A673 (cell line): ENCODE measurements at regions not wholly inside any gene's neighbourhood (a gene's known extent, or its start where the extent isn't known, plus 50 kb on each side); places are given as distances from the start of the nearest gene placed in this dataset.

Experiments
- EZH2 ChIP-seq: fragments of 200-600 bp; sonication (generic); IDR thresholded peaks from 2 replicates; pipeline ENCODE4 v1.6.1; 2017; ENCODE audit warnings: borderline replicate concordance, low read depth, mild to moderate bottlenecking, mixed read lengths, antibody characterized with exemption, low read length; ENCODE audit not compliant: poor library complexity, severe bottlenecking
- TF ChIP-seq, protein P1 (sequence below): fragments of 300-800, 200-600 bp; sonication (generic); conservative IDR thresholded peaks from 2 replicates; pipeline ENCODE4 v1.5.1; 2017; ENCODE audit warnings: low read depth, mild to moderate bottlenecking, antibody characterized with exemption, low read length, moderate library complexity, mixed read lengths

DNA sequence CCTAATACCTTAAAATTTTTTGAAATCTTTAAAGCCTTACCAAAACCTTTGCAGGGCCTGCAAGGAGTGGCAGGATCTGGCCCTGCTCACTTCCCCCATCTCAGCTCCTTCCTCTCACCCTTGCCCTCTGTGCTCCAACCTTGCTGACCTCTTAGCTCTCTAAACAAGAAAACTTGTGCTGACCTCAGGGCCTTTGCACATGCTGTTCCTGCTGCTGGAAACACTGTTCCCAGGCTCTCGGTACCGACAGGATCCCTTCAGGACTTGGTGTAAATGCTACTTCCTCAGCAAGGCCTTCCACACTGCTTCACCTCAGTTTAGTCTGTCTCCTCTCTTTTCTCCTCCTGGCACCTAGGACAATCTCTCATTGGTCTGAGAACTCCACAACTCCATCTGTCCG, 155.4 kb upstream of the IQSEC1 start:
- TF ChIP-seq, protein P1, sequence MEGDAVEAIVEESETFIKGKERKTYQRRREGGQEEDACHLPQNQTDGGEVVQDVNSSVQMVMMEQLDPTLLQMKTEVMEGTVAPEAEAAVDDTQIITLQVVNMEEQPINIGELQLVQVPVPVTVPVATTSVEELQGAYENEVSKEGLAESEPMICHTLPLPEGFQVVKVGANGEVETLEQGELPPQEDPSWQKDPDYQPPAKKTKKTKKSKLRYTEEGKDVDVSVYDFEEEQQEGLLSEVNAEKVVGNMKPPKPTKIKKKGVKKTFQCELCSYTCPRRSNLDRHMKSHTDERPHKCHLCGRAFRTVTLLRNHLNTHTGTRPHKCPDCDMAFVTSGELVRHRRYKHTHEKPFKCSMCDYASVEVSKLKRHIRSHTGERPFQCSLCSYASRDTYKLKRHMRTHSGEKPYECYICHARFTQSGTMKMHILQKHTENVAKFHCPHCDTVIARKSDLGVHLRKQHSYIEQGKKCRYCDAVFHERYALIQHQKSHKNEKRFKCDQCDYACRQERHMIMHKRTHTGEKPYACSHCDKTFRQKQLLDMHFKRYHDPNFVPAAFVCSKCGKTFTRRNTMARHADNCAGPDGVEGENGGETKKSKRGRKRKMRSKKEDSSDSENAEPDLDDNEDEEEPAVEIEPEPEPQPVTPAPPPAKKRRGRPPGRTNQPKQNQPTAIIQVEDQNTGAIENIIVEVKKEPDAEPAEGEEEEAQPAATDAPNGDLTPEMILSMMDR = no peak
- TF ChIP-seq EZH2 = no peak
